Activated CD8-positive, alpha-beta memory T cell treated with anti-CD3 and anti-CD28 coated beads for 24 hours (primary cell): ENCODE measurements at regions not wholly inside any gene's neighbourhood (a gene's known extent, or its start where the extent isn't known, plus 50 kb on each side); places are given as distances from the start of the nearest gene placed in this dataset.
"Not testable (repeated sequence)": the region's sequence is repeated elsewhere in the genome, so short reads cannot be mapped to it uniquely, and the experiment has no call there.

Experiments used
- DNase-seq: peaks from one replicate; pipeline ENCODE4 v3.0.0-alpha.2; 2020

- no peak for DNase-seq
Measured at GRCh38 chr5:15333091-15333490, 166.9 kb upstream of the FBXL7 start.

GRCh38 chr5:15326932-15327331, 173.0 kb upstream of the FBXL7 start:
- no peak for DNase-seq

GRCh38 chr5:15326471-15326870, 173.5 kb upstream of the FBXL7 start:
- DNase-seq = no peak

GRCh38 chr5:15322421-15322820, 177.6 kb upstream of the FBXL7 start:
- no peak for DNase-seq

- no peak for DNase-seq
Measured at GRCh38 chr5:15321776-15322175, 178.2 kb upstream of the FBXL7 start.

GRCh38 chr5:15320871-15321270, 179.1 kb upstream of the FBXL7 start:
- no peak for DNase-seq

- DNase-seq = no peak
Measured at GRCh38 chr5:15304914-15305834, 194.8 kb upstream of the FBXL7 start.

- no peak for DNase-seq
Measured at GRCh38 chr5:15304066-15304731, 195.8 kb upstream of the FBXL7 start.

- no peak for DNase-seq
Measured at GRCh38 chr5:15300141-15300540, 199.8 kb upstream of the FBXL7 start.

- no peak for DNase-seq
Measured at GRCh38 chr5:15290953-15291352, 209.0 kb upstream of the FBXL7 start.

- DNase-seq = no peak
Measured at GRCh38 chr5:15286650-15287049, 213.3 kb upstream of the FBXL7 start.

GRCh38 chr5:15285901-15286583, 213.9 kb upstream of the FBXL7 start:
- DNase-seq = no peak

GRCh38 chr5:15284706-15285105, 215.3 kb upstream of the FBXL7 start:
- no peak for DNase-seq

GRCh38 chr5:15283076-15283475, 216.9 kb upstream of the FBXL7 start:
- DNase-seq = no peak

GRCh38 chr5:15282611-15283010, 217.4 kb upstream of the FBXL7 start:
- no peak for DNase-seq

- not testable (repeated sequence) for DNase-seq
Measured at GRCh38 chr5:15271596-15271995, 228.4 kb upstream of the FBXL7 start.

GRCh38 chr5:15267966-15268365, 232.0 kb upstream of the FBXL7 start:
- no peak for DNase-seq

- DNase-seq = no peak
Measured at GRCh38 chr5:15266841-15267240, 233.1 kb upstream of the FBXL7 start.

- DNase-seq = no peak
Measured at GRCh38 chr5:15266229-15266628, 233.8 kb upstream of the FBXL7 start.

GRCh38 chr5:15263942-15264341, 236.0 kb upstream of the FBXL7 start:
- no peak for DNase-seq

- no peak for DNase-seq
Measured at GRCh38 chr5:15263406-15263805, 236.6 kb upstream of the FBXL7 start.

- DNase-seq = no peak
Measured at GRCh38 chr5:15261269-15261995, 238.5 kb upstream of the FBXL7 start.
